ENCODE measurements at regions not wholly inside any gene's neighbourhood (a gene's known extent, or its start where the extent isn't known, plus 50 kb on each side); places are given as distances from the start of the nearest gene placed in this dataset.

- DNase-seq (ENCODE audit: low spot score): no peak
These were observed 92.6 kb downstream of the TTC32 start for GRCh38 chr2:19809206-19809605.

GRCh38 chr2:19807866-19808265 lies 93.9 kb downstream of the TTC32 start:
- no peak for DNase-seq (ENCODE audit: low spot score)

- DNase-seq (ENCODE audit: low spot score): no peak
These were observed 94.4 kb downstream of the TTC32 start for GRCh38 chr2:19807346-19807745.

- DNase-seq (ENCODE audit: low spot score): no peak
These were observed 95.2 kb downstream of the TTC32 start for GRCh38 chr2:19806591-19806990.

GRCh38 chr2:19806131-19806530 lies 95.7 kb downstream of the TTC32 start:
- DNase-seq (ENCODE audit: low spot score): no peak

GRCh38 chr2:19805266-19805665 lies 96.5 kb downstream of the TTC32 start:
- no peak for DNase-seq (ENCODE audit: low spot score)

GRCh38 chr2:19804639-19805260 lies 97.0 kb downstream of the TTC32 start:
- no peak for DNase-seq (ENCODE audit: low spot score)

GRCh38 chr2:19802086-19802841 lies 99.5 kb downstream of the TTC32 start:
- DNase-seq (ENCODE audit: low spot score): no peak

GRCh38 chr2:19801367-19802080 lies 100.3 kb downstream of the TTC32 start:
- DNase-seq (ENCODE audit: low spot score): no peak

- no peak for DNase-seq (ENCODE audit: low spot score)
These were observed 101.0 kb downstream of the TTC32 start for GRCh38 chr2:19800796-19801195.

- DNase-seq (ENCODE audit: low spot score): no peak
These were observed 101.7 kb downstream of the TTC32 start for GRCh38 chr2:19799881-19800780.

GRCh38 chr2:19797871-19798270 lies 103.9 kb downstream of the TTC32 start:
- DNase-seq (ENCODE audit: low spot score): no peak

- no peak for DNase-seq (ENCODE audit: low spot score)
These were observed 104.5 kb downstream of the TTC32 start for GRCh38 chr2:19797243-19797810.

GRCh38 chr2:19796035-19796695 lies 105.6 kb downstream of the TTC32 start:
- no peak for DNase-seq (ENCODE audit: low spot score)

- no peak for DNase-seq (ENCODE audit: low spot score)
These were observed 108.5 kb downstream of the TTC32 start for GRCh38 chr2:19793132-19793750.

GRCh38 chr2:19790291-19790690 lies 111.5 kb downstream of the TTC32 start:
- DNase-seq (ENCODE audit: low spot score): no peak

GRCh38 chr2:19787134-19787533 lies 114.6 kb downstream of the TTC32 start:
- no peak for DNase-seq (ENCODE audit: low spot score)

- DNase-seq (ENCODE audit: low spot score): peak; percentile 12
These were observed 115.2 kb downstream of the TTC32 start for GRCh38 chr2:19786408-19787058.

GRCh38 chr2:19785867-19786266 lies 115.9 kb downstream of the TTC32 start:
- no peak for DNase-seq (ENCODE audit: low spot score)

GRCh38 chr2:19785447-19785846 lies 116.3 kb downstream of the TTC32 start:
- no peak for DNase-seq (ENCODE audit: low spot score)

Measured in activated CD4-positive, alpha-beta T cell treated with anti-CD3 and anti-CD28 coated beads, Interleukin-2, Interleukin-4, amounts not matched to agents 100 ng/mL and 50 ng/mL, durations not matched to agents 16 hours and 8 hours (primary cell).